ENCODE measurements at regions not wholly inside any gene's neighbourhood (a gene's known extent, or its start where the extent isn't known, plus 50 kb on each side); places are given as distances from the start of the nearest gene placed in this dataset.

- no peak overlapping the region for H3K4me2 ChIP-seq (ENCODE audit: low read depth, low read length, poor library complexity, severe bottlenecking)
These were observed 227.0 kb downstream of the DKK2 start for GRCh38 chr4:106809076-106809475.

GRCh38 chr4:106806158-106806797 is 229.8 kb downstream of the DKK2 start:
- Histone ChIP-seq H3K9me3 (ENCODE audit: insufficient read depth, low read length) (no peaks in the 10 kb centered on the region), H3K79me2 (ENCODE audit: insufficient read depth, low read length) (no peaks in the 10 kb centered on the region), H3K4me2 (ENCODE audit: low read depth, low read length, poor library complexity, severe bottlenecking) (no peak overlapping the region), H2AFZ (ENCODE audit: low read depth, low read length, severe bottlenecking) (no peak overlapping the region), H3K9ac (ENCODE audit: low read length) (no peak overlapping the region), H3F3A (ENCODE audit: insufficient read depth) (no peaks in the 10 kb centered on the region), H3K9me2 (replicated peaks; ENCODE audit: insufficient read depth, low read length) (no peaks in the 10 kb centered on the region), H3K36me3 (ENCODE audit: low read length) (no peaks in the 10 kb centered on the region), H3K27me3 (ENCODE audit: low read length) (no peaks in the 10 kb centered on the region), H4K20me1 (ENCODE audit: low read depth, low read length) (no peaks in the 10 kb centered on the region), H3K4me3 (ENCODE audit: insufficient read depth, low read length, poor library complexity, severe bottlenecking) (no peak overlapping the region), H3K27ac (ENCODE audit: low read depth, low read length) (no peak overlapping the region)
- TF ChIP-seq EZH2phosphoT487 (conservative IDR thresholded peaks at IDR 0.05; ENCODE audit: low read length) = no peak
- TF ChIP-seq, protein P1, sequence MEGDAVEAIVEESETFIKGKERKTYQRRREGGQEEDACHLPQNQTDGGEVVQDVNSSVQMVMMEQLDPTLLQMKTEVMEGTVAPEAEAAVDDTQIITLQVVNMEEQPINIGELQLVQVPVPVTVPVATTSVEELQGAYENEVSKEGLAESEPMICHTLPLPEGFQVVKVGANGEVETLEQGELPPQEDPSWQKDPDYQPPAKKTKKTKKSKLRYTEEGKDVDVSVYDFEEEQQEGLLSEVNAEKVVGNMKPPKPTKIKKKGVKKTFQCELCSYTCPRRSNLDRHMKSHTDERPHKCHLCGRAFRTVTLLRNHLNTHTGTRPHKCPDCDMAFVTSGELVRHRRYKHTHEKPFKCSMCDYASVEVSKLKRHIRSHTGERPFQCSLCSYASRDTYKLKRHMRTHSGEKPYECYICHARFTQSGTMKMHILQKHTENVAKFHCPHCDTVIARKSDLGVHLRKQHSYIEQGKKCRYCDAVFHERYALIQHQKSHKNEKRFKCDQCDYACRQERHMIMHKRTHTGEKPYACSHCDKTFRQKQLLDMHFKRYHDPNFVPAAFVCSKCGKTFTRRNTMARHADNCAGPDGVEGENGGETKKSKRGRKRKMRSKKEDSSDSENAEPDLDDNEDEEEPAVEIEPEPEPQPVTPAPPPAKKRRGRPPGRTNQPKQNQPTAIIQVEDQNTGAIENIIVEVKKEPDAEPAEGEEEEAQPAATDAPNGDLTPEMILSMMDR (IDR thresholded peaks at IDR 0.05; ENCODE audit: insufficient read depth, low read length, poor library complexity, severe bottlenecking) = no peak

More at GRCh38 chr4:106809076-106809475, 227.0 kb downstream of the DKK2 start:
- H3K9ac ChIP-seq (ENCODE audit: low read length) = no peak overlapping the region
- H2AFZ ChIP-seq (ENCODE audit: low read depth, low read length, severe bottlenecking) = no peak overlapping the region
- H4K20me1 ChIP-seq (ENCODE audit: low read depth, low read length) = no peaks in the 10 kb centered on the region
- H3K27me3 ChIP-seq (ENCODE audit: low read length) = no peaks in the 10 kb centered on the region
- no peaks in the 10 kb centered on the region for H3K9me3 ChIP-seq (ENCODE audit: insufficient read depth, low read length)
- no peak overlapping the region for H3K4me3 ChIP-seq (ENCODE audit: insufficient read depth, low read length, poor library complexity, severe bottlenecking)
- TF ChIP-seq EZH2phosphoT487 (conservative IDR thresholded peaks at IDR 0.05; ENCODE audit: low read length) = no peak
- TF ChIP-seq, protein P1 (IDR thresholded peaks at IDR 0.05; ENCODE audit: insufficient read depth, low read length, poor library complexity, severe bottlenecking) = no peak
- no peaks in the 10 kb centered on the region for H3F3A ChIP-seq (ENCODE audit: insufficient read depth)
- no peak overlapping the region for H3K27ac ChIP-seq (ENCODE audit: low read depth, low read length)
- H3K79me2 ChIP-seq (ENCODE audit: insufficient read depth, low read length) = no peaks in the 10 kb centered on the region
- no peaks in the 10 kb centered on the region for H3K36me3 ChIP-seq (ENCODE audit: low read length)
- H3K9me2 ChIP-seq (replicated peaks; ENCODE audit: insufficient read depth, low read length) = no peaks in the 10 kb centered on the region

- H3K4me3 ChIP-seq (ENCODE audit: insufficient read depth, low read length, poor library complexity, severe bottlenecking) = no peak overlapping the region
- no peaks in the 10 kb centered on the region for H3K36me3 ChIP-seq (ENCODE audit: low read length)
- no peak overlapping the region for H3K9ac ChIP-seq (ENCODE audit: low read length)
- H4K20me1 ChIP-seq (ENCODE audit: low read depth, low read length) = no peaks in the 10 kb centered on the region
- no peak overlapping the region for H2AFZ ChIP-seq (ENCODE audit: low read depth, low read length, severe bottlenecking)
- no peak overlapping the region for H3K4me2 ChIP-seq (ENCODE audit: low read depth, low read length, poor library complexity, severe bottlenecking)
- no peak overlapping the region for H3K27ac ChIP-seq (ENCODE audit: low read depth, low read length)
- no peaks in the 10 kb centered on the region for H3K79me2 ChIP-seq (ENCODE audit: insufficient read depth, low read length)
- no peaks in the 10 kb centered on the region for H3K9me3 ChIP-seq (ENCODE audit: insufficient read depth, low read length)
- H3K27me3 ChIP-seq (ENCODE audit: low read length) = no peaks in the 10 kb centered on the region
- H3F3A ChIP-seq (ENCODE audit: insufficient read depth) = no peaks in the 10 kb centered on the region
- no peaks in the 10 kb centered on the region for H3K9me2 ChIP-seq (replicated peaks; ENCODE audit: insufficient read depth, low read length)
- TF ChIP-seq, protein P1 (IDR thresholded peaks at IDR 0.05; ENCODE audit: insufficient read depth, low read length, poor library complexity, severe bottlenecking) = no peak
- TF ChIP-seq EZH2phosphoT487 (conservative IDR thresholded peaks at IDR 0.05; ENCODE audit: low read length) = no peak
These were observed 233.0 kb downstream of the DKK2 start for GRCh38 chr4:106803083-106803482.

Data from SU-DHL-6 (cell line).